Psoas muscle (tissue), 7 donors: ENCODE measurements at regions not wholly inside any gene's neighbourhood (a gene's known extent, or its start where the extent isn't known, plus 50 kb on each side); places are given as distances from the start of the nearest gene placed in this dataset.

Source experiments
- ATAC-seq, 4 donors: fragments of 200-7000 bp; cut with Tn5 transposase; one replicate each; pipeline ENCODE4 v1.9.1; 2020; ENCODE audit warnings: moderate library complexity in 3 of 4, mild to moderate bottlenecking in 2 of 4
- DNase-seq, 2 donors: peaks; one replicate each; pipeline ENCODE4 v3.0.0-alpha.2; 2020
- H3K27ac ChIP-seq: fragments of 200-600 bp; one replicate; pipeline ENCODE4 v1.8.0; 2022
- H3K27me3 ChIP-seq, 3 donors: fragments of 200-600 bp in 1 of 3; one replicate each; pipeline versions ENCODE4 v1.6.1 to v1.8.0; 2013 to 2022; ENCODE audit warnings: low read length in 2 of 3, mild to moderate bottlenecking in 2 of 3, moderate library complexity in 1 of 3; ENCODE audit not compliant: insufficient read depth in 3 of 3
- H3K36me3 ChIP-seq, 2 donors: fragments of 200-600 bp in 1 of 2; one replicate each; pipeline versions ENCODE4 v1.6.1 to v1.8.0; 2013 to 2022; ENCODE audit warnings: low read depth in 1 of 2, mild to moderate bottlenecking in 1 of 2, moderate library complexity in 1 of 2; ENCODE audit not compliant: insufficient read depth in 1 of 2
- H3K4me1 ChIP-seq: fragments of 200-600 bp; one replicate; pipeline ENCODE4 v1.8.0; 2022
- H3K4me3 ChIP-seq: fragments of 200-600 bp; one replicate; pipeline ENCODE4 v1.8.0; 2022; ENCODE audit warnings: mild to moderate bottlenecking
- H3K9me3 ChIP-seq: fragments of 200-600 bp; one replicate; pipeline ENCODE4 v1.8.0; 2022
- WGBS, 3 donors: extraction: QIAGEN DNeasy Blood & Tissue Kit; methylation state at CpG; one replicate each; pipeline versions ENCODE4 v1.1.6 to v1.1.7; 2013; 5-methylcytosine and 5-hydroxymethylcytosine counted together
- intact Hi-C, 2 donors: fragments of 100-400 bp; cut with DNase I; formaldehyde crosslinking; loops; one replicate each; pipeline versions ENCODE4 v1.11.0 to v1.14.2; 2022
- TF ChIP-seq, protein P1 (sequence below): fragments of 200-600 bp; IDR thresholded peaks from one replicate; pipeline ENCODE4 v1.8.0; 2022; ENCODE audit warnings: antibody characterized with exemption
- donor health status: healthy with polysubstance abuse.
- donor health status: DM: no; HTN: no; CAD: no; lungs with moderate emphysema.
- donor health status: Bipolar disorder and iron deficiency.
- donor health status: healthy.
- donor health status: DM: yes; HTN: yes; CAD: no.
- donor health status: DM: no; HTN: no; CAD: no.
- donor health status: DM: yes; HTN: yes; CAD: no.

DNA sequence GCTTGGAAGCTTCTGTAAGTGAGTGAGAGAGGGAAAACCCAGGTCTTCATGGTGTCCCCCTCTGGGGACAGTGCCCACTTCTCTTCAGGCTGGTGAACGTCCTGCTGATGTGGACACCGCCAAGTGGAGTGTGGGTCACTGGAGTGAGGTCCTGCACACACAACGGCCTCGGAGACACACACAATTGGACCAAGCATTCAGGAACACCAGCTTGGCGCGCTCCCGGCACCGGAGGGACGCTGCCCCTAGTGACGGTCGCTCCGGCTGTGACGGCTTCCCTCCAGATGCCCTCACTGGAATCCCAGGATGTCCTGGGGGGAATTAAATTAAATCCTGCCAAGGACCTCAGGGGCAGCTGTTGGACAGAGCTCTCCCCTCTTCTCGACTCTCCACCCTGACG is 123.1 kb downstream of the ZNF664 start:
- no peaks in the 10 kb centered on the region for H3K9me3 ChIP-seq
- TF ChIP-seq, protein P1, sequence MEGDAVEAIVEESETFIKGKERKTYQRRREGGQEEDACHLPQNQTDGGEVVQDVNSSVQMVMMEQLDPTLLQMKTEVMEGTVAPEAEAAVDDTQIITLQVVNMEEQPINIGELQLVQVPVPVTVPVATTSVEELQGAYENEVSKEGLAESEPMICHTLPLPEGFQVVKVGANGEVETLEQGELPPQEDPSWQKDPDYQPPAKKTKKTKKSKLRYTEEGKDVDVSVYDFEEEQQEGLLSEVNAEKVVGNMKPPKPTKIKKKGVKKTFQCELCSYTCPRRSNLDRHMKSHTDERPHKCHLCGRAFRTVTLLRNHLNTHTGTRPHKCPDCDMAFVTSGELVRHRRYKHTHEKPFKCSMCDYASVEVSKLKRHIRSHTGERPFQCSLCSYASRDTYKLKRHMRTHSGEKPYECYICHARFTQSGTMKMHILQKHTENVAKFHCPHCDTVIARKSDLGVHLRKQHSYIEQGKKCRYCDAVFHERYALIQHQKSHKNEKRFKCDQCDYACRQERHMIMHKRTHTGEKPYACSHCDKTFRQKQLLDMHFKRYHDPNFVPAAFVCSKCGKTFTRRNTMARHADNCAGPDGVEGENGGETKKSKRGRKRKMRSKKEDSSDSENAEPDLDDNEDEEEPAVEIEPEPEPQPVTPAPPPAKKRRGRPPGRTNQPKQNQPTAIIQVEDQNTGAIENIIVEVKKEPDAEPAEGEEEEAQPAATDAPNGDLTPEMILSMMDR = no peak
- ATAC-seq (no peak), DNase-seq (no peak)
- intact Hi-C loops = no loop called here
- H3K4me3 ChIP-seq = no peak overlapping the region
- H3K27me3 ChIP-seq = peaks cover 0 to 5% (median 5%) of the 10 kb centered on the region in 3 donors
- H3K4me1 ChIP-seq = no peaks in the 10 kb centered on the region
- WGBS, 3 donors = 87 to 90% (median 88%) methylated on average over 15 of the region's 15 CpGs
- no peak overlapping the region for H3K27ac ChIP-seq
- H3K36me3 ChIP-seq = no peaks in the 10 kb centered on the region

DNA sequence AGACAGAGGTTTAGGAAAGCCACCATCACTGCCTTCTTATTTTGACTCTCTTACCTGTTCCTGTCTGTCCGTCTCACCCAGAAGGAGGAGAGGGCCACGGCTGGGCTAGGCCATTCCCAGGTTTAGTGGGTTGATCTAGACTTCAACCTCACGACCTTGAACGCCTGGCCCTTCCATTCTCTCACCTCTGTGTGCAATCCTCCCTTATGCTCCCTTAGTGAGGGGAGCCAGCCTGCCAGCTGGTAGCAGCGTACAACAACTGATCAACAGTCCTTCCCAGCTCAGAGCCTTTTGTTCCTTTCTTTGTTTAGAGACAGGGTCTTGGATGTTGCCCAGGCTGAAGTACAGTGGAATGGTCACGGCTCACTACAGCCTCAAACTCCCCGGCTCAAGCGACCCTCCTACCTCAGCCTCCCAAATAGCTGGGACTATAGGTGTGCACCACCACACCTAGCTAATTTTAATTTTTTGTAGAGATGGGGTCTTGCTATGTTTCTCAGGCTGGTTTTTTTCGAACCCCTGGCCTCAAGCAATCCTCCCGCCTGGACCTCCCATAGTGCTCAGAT is 123.9 kb downstream of the ZNF664 start:
- no peak overlapping the region for H3K27ac ChIP-seq
- no peak for DNase-seq
- TF ChIP-seq, protein P1 = no peak

DNA sequence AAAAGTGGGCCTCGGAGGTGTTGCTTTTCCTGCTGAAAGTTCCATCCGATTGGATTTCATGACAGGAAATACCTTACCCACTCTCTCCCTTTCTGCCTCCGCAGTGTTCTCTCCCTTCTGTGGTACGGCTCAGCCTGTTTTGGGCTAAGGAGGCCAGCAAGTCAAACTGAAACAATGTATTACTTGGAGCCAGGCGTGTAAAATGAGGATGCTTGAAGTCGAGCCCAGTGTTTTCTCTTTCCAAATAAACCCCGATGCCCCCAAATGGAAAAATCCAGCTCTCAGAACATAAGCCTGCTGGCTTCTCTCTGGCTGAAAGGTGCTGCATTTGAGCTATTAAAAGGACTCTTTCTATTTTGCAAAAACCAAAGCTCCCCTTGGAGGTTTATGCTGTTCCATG is 124.7 kb downstream of the ZNF664 start:
- WGBS, 3 donors = 21 to 32% (median 24%) methylated on average over 7 of the region's 7 CpGs
- Histone ChIP-seq H3K27me3 (peaks cover 0 to 5% (median 5%) of the 10 kb centered on the region in 3 donors), H3K36me3 (no peaks in the 10 kb centered on the region), H3K9me3 (no peaks in the 10 kb centered on the region), H3K4me3 (no peak overlapping the region), H3K4me1 (no peaks in the 10 kb centered on the region), H3K27ac (no peak overlapping the region)
- intact Hi-C loops = no loop called here
- DNase-seq (no peak), ATAC-seq (no peak)
- TF ChIP-seq, protein P1 = no peak

More for the DNA sequence above, 123.9 kb downstream of the ZNF664 start:
- Histone ChIP-seq H3K4me3 (no peak overlapping the region), H3K27me3 (peaks cover 0 to 5% (median 5%) of the 10 kb centered on the region in 3 donors), H3K4me1 (no peaks in the 10 kb centered on the region), H3K36me3 (no peaks in the 10 kb centered on the region), H3K9me3 (no peaks in the 10 kb centered on the region)
- no peak for ATAC-seq
- WGBS, 3 donors = 90 to 99% (median 93%) methylated on average over 10 of the region's 10 CpGs
- intact Hi-C loops = no loop called here

DNA sequence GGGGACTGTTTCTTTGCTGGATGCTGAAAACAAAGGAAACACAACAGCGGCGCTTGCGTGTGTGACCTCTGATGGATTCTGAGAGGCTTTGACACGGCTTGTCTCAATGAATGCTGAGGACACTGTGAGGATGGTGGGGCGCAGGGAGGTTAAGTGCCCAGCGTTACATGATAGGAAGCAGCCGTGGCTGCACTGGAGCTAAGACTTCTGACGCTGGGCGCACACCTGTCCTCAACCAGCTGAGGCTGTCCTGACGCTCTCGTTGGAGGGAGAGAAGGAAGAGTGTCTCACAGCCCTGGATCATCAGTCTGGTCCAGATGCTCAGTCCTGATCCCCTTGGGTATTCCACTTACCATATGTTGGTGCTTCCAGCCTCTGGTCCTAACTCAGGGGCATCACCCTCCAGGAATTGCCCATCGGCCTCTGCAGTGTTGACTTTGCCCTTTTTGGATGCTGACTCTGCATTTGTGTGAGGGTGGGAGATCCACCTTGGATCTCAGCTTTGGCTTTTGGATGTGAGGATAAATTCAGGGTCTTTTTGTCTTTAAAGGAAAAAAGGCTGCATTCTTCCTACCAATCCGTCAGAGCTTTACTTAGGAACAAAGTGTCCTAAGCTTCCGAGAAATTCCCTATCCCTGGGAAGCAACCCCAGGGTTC is 125.2 kb downstream of the ZNF664 start:
- TF ChIP-seq, protein P1 = no peak
- intact Hi-C loops = no loop called here
- DNase-seq (no peak), ATAC-seq (peak in 1 of 4 donors; percentile 46)
- Histone ChIP-seq H3K4me3 (no peak overlapping the region), H3K4me1 (no peaks in the 10 kb centered on the region), H3K36me3 (no peaks in the 10 kb centered on the region), H3K9me3 (no peaks in the 10 kb centered on the region), H3K27me3 (peaks cover 0 to 5% (median 5%) of the 10 kb centered on the region in 3 donors), H3K27ac (no peak overlapping the region)
- 31 to 52% (median 34%) methylated on average over 14 of the region's 14 CpGs for WGBS, 3 donors

DNA sequence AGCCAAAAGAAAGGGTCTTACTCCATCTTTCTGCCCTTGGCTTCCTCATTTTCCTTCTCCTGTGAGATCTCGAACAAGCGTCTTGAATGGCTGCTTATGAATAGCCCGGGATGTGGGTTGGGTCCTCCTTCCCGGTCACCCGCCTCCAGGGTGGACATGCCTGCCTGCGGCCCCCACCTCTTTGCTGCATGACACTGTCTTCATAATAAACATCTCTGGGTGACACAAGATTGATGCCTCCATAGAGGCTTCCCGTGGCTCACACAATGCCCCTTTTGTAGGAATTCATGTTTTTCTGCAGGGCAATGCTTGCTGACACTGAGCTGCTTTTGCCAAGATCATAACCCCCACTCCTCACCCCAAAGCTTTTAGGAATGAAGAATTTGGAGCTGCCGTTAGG is 125.9 kb downstream of the ZNF664 start:
- intact Hi-C loops = no loop called here
- H3K27ac ChIP-seq = no peak overlapping the region
- TF ChIP-seq, protein P1 = no peak
- peaks cover 0 to 7% (median 5%) of the 10 kb centered on the region in 3 donors for H3K27me3 ChIP-seq
- H3K4me1 ChIP-seq = no peaks in the 10 kb centered on the region
- ATAC-seq (no peak), DNase-seq (no peak)
- H3K9me3 ChIP-seq = no peaks in the 10 kb centered on the region
- WGBS, 3 donors = 76 to 84% (median 76%) methylated on average over 8 of the region's 8 CpGs
- no peaks in the 10 kb centered on the region for H3K36me3 ChIP-seq
- H3K4me3 ChIP-seq = no peak overlapping the region
